Cerebellar nuclear complex (tissue), 1 donor: ENCODE measurements at regions not wholly inside any gene's neighbourhood (a gene's known extent, or its start where the extent isn't known, plus 50 kb on each side); places are given as distances from the start of the nearest gene placed in this dataset.

ENCODE experiments used
- DNase-seq, 2 experiments: peaks; one replicate each; lab custom pipeline; 2025; lab: John Stamatoyannopoulos, UW

DNA sequence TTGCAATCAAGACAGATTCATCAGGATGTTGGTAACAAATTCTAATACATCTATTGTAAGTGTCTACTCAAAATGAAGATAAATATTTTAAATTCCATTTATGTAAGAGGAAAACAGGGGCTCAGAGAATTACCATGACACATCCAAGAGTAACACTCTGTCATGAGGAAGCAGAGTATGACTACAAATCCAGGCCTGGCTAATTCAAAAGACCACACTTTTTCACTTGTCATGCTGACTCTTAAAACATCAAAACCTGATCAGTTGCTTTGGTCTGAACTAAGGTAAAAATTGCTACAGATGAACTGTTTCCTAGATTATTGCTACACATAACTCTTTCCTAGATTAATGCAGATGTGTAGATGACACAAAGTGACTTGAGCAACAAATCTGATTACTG, 880.6 kb downstream of the TSN start:
- DNase-seq = no peak

- DNase-seq = no peak
These were observed 883.7 kb downstream of the TSN start for GRCh38 chr2:122639176-122639575.

DNA sequence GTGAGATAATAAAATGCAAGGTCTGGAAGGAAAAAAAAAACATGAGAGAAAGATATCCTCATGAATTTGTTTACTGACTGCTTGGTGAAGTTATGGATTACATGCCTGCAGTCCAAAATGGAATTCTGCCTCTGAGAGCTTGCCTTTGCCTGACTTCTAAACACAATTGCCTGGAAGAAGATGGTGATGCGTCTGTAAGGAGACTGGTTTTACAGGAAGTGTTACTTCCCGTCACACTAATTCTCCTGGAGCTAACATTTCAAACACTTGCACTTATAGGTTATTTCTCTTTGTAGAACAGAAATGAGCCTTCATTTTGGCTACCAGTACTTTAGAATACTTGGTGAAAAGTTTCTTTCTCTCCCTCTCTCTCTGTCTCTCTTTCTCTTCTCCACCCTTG, 884.3 kb downstream of the TSN start:
- DNase-seq = no peak

GRCh38 chr2:122643725-122644329, 888.4 kb downstream of the TSN start:
- DNase-seq = no peak

DNA sequence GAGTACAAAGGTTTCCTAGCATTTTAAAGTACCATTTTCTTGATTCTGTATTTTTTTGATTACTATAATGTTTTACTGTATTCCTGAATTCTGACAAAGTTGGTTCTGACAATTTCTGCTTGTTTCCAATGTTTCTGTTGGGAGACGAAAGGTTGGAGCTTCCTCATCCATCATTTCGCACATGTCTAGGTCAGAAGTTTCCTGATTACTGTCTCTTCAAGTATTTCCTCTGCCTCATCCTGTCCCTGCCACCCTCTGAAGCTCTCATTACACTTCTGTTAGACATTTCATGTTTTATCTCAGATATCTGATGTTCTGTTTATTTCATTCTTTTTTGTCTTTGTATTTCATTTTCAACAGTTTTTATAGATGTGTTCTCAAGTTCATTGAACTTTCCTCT, 895.8 kb downstream of the TSN start:
- no peak for DNase-seq

GRCh38 chr2:122651780-122652179, 896.3 kb downstream of the TSN start:
- no peak for DNase-seq

GRCh38 chr2:122652670-122653069, 897.2 kb downstream of the TSN start:
- no peak for DNase-seq

- DNase-seq = no peak
These were observed 901.0 kb downstream of the TSN start for GRCh38 chr2:122656403-122656802.

- no peak for DNase-seq
These were observed 905.6 kb downstream of the TSN start for GRCh38 chr2:122660786-122661634.

DNA sequence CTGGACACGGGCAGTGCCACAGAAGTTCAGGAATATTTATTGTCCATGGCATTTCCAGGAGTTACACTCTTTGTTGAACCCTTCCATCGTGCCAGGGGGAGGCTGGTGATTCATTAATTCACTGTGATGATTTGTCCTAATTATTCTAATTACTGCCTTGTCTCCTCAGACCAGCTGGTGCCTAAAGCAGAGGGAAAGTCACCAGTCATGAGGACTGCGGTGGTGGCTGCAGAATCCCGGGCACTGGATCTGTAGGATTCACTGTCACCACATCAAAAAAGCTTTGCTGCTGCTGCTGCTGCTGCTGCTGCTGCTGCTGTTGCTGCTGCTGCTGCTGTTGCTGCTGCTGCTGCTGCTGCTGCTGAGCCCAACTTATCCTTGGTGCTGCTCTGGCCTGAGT, 908.2 kb downstream of the TSN start:
- no peak for DNase-seq

- no peak for DNase-seq
These were observed 914.2 kb downstream of the TSN start for GRCh38 chr2:122669627-122670026.

DNA sequence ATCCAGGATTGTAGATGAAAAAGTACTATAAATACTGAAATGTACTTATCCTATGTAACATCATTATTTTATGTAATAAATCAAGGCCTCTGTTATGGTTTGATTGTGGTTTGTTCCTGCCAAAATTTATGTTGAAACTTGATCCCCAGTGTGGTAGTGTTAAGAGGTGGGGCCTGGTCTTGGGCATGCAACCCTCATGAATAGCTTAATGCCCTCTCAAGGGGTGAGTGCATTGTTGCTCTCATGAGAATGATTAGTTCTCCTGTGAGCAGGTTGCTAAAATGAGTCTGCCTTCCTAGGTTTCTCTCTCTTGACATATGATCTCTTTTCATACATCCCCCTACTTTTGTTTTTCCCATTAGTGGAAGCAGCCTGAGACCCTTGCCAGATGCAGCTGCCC, 915.4 kb downstream of the TSN start:
- no peak for DNase-seq

- DNase-seq = no peak
These were observed 925.2 kb downstream of the TSN start for GRCh38 chr2:122680662-122681061.

DNA sequence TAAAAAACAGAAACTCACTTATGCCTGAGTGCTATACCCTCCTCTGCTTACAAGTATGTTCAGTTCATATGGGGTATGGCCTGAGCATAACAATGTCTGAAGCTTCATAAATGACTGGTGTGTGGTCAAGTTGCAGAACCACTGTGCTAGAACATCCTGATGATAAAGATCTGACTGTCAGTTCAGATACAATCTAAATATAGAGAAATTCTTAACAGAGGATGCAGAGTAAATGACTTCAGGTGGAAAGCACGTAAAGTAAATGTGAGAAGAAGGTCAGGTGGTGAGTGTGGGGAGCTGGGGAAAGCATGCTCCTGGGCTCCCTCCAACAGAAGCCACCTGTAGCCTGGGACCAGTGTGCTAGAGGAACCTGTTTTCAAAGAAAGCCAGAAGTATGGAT, 926.2 kb downstream of the TSN start:
- DNase-seq = no peak

- DNase-seq = no peak
These were observed 926.9 kb downstream of the TSN start for GRCh38 chr2:122682356-122682755.

GRCh38 chr2:122683018-122683417, 927.6 kb downstream of the TSN start:
- no peak for DNase-seq

GRCh38 chr2:122692400-122693083, 937.1 kb downstream of the TSN start:
- no peak for DNase-seq

DNA sequence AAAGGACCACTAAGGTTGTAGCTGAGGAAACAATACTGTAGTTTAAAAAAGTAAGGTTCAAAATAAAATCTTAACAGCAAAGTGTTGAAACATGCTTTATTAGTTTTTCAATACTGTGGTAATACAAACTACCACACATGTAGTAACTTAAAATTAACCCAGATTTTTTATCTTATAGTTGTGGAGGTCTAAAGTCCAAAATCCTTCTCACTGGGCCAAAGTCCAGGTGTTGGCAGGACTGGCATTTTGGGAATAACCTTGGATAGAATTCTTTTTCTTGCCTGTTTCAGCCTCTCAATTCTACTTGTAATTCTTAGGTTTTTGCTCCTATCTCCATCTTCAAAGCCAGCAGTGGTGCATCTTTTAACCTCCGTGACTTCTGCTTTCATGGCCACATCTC, 942.0 kb downstream of the TSN start:
- DNase-seq = no peak

DNA sequence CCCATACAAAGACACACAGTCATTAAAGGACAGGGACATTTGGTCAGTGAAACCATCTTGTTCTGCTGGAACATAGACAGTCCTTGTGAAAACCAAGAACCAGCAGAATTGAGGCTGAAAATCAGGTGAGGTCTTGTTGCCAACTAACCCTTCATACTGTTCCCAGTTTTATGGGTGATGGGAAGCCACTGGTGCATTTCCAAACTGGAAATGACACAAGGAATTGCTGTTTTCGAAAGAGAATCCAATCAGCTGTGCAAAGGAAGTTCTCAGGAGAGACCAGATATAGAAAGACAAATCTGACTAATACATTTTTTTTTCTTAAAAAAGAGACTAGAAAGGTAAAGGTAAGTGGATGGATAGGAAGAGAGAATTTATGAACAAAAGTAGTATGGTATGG, 948.2 kb downstream of the TSN start:
- DNase-seq = no peak

GRCh38 chr2:122704109-122704563, 948.7 kb downstream of the TSN start:
- DNase-seq = no peak

DNA sequence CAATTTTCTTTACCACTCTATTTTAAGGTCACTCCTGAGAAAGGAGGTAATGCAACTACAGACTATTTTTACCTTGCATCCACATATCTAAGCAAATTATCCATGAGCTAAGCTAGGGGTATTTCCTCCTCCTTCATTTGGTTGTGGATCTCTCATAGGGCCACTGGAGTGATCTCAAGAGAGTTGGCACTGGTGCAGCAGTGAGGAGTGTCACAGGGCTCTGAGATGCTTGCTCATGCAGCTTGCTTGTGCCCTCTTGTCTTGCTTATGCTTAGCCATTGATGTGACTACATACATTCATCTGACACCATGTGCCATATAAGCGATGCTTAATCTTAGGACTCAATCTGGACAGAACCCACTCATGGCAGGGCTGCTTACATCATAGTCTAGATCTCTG, 950.3 kb downstream of the TSN start:
- DNase-seq = no peak

DNA sequence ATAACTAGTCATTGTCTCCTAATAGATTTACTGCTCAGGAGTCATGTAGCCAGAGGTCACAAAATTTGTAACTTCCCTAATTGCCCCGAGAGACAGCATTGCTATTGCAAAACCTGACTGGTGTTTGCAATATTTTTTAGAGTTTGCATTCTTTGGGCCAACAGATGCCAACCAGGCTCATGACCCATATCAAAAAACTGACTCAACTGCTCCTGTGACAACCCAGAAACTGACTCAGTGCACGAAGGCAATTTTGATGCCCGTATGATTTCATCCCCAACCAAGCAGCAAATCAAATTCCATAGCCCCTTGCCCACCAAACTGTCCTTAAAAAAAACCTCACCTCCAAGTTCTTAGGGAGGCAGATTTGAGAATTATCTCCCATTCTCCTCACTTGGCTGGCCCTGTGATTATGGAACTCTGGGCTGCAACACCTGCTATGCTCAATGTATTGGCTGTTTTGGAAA, 951.3 kb downstream of the TSN start:
- DNase-seq = no peak

DNA sequence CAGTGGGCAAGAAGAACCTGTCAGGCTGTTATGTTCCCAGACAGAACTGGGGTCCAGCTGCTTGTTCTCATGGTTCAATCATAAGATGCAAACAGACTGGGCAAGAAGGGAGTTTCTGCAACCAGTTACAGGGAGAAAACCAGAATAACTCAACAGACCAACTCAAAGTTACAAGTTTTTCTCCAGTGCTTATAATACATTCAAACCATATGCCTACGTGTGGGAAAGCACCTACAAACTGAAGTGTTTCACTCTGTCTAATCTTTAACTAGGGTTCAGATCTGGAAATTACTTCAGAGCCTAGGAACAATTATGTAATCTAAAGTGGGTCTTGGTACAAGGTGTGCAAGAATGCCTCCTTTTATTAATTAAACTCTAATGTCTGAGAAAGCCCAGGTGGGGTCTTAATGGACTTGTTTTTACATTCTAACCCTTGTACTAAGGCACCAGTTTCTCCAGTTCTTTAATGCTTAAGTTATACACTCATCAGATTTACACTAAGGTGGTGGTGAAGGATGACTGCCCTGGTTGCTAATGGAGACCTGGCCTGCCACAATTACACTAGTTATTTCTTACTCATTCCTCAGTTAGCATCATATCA, 951.9 kb downstream of the TSN start:
- DNase-seq = no peak
